ENCODE measurements at regions not wholly inside any gene's neighbourhood (a gene's known extent, or its start where the extent isn't known, plus 50 kb on each side); places are given as distances from the start of the nearest gene placed in this dataset.

DNA sequence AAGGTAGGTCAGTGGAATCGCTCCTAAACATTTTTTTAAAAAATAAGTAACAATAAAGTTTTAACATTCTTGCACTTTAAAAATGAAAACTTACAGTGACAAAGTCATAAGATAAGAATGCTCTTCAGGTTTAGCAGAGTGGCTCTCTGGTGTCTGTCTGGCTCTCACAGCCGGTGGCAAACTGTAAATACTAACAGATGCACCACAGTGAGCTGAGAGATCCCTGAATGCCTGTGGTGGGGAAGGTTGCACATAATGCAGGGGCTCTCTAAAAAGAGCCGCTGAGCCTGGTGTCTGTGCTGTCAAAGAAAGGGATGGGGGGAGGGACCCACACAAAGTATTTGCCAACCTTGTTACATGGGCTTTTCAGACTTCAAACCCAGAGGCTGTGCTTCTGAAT is 498.3 kb downstream of the CCSER2 start:
- no peak overlapping the region for H3K27ac ChIP-seq (ENCODE audit: low read depth in 1 of 2, low read length in 2 of 2)
- Mint-ChIP-seq H3K27me3 (ENCODE audit: low read depth in 3 of 3) (peaks cover 0 to 2% (median 0%) of the 10 kb centered on the region in 3 donors), H3K4me3 (no peak overlapping the region), H3K27ac (no peak overlapping the region), H3K36me3 (no peaks in the 10 kb centered on the region), H3K9me3 (peaks cover 0 to 4% (median 0%) of the 10 kb centered on the region in 7 donors), H3K4me1 (no peaks in the 10 kb centered on the region)
- H2AFZ ChIP-seq (ENCODE audit: insufficient read depth, low read depth, low read length, poor library complexity, severe bottlenecking) = no peak overlapping the region
- intact Hi-C loops (cut with micrococcal nuclease) = no loop called here
- H3K4me2 ChIP-seq (replicated peaks; ENCODE audit: extremely low read depth, low read length, poor library complexity, severe bottlenecking) = no peak overlapping the region
- H4K20me1 ChIP-seq (ENCODE audit: insufficient read depth, low read length) = no peaks in the 10 kb centered on the region
- H3K9me3 ChIP-seq (replicated peaks in 1 of 2; ENCODE audit: control insufficient read depth in 1 of 2, insufficient read depth in 1 of 2, low read length in 2 of 2) = no peaks in the 10 kb centered on the region
- TF ChIP-seq, protein P1, sequence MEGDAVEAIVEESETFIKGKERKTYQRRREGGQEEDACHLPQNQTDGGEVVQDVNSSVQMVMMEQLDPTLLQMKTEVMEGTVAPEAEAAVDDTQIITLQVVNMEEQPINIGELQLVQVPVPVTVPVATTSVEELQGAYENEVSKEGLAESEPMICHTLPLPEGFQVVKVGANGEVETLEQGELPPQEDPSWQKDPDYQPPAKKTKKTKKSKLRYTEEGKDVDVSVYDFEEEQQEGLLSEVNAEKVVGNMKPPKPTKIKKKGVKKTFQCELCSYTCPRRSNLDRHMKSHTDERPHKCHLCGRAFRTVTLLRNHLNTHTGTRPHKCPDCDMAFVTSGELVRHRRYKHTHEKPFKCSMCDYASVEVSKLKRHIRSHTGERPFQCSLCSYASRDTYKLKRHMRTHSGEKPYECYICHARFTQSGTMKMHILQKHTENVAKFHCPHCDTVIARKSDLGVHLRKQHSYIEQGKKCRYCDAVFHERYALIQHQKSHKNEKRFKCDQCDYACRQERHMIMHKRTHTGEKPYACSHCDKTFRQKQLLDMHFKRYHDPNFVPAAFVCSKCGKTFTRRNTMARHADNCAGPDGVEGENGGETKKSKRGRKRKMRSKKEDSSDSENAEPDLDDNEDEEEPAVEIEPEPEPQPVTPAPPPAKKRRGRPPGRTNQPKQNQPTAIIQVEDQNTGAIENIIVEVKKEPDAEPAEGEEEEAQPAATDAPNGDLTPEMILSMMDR (IDR thresholded peaks at IDR 0.05) = no peak
- H3K4me3 ChIP-seq (replicated peaks in 1 of 3; ENCODE audit: low read depth in 2 of 3, low read length in 3 of 3) = no peak overlapping the region
- H3K36me3 ChIP-seq (replicated peaks in 1 of 2; ENCODE audit: control insufficient read depth in 1 of 2, insufficient read depth in 2 of 2, low read length in 2 of 2) = no peaks in the 10 kb centered on the region
- WGBS (ENCODE audit: insufficient coverage) = 75% methylated on average over 1 of the region's 3 CpGs
- no peaks in the 10 kb centered on the region for H3K79me2 ChIP-seq (ENCODE audit: insufficient read depth, low read length)
- no peaks in the 10 kb centered on the region for H3K27me3 ChIP-seq (ENCODE audit: control insufficient read depth in 2 of 2, insufficient read depth in 2 of 2, low read length in 2 of 2)
- DNase-seq = no peak
- no peak overlapping the region for H3K9ac ChIP-seq (ENCODE audit: insufficient read depth, low read length, poor library complexity, severe bottlenecking)
- no peaks in the 10 kb centered on the region for H3K4me1 ChIP-seq (ENCODE audit: control insufficient read depth in 1 of 2, insufficient read depth in 2 of 2, low read length in 2 of 2)

DNA sequence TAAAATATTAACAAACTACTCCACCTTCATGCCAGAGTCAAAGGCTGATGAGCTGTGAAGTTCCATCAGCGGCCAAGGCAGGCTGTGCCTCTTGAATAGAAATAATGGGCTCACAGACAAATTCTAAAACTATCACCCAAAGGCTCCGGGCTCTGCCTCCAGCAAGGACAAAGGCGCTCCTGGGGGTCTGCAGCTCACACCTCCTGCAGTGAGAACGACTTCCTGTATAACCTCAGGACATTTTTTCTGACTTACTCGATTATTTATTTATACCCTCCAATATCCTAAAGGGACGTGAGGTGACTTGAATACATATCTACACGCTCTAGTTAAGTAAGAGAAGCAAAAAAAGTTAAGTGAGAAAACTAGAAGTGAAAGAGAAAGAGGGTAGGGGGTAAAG is 500.7 kb downstream of the CCSER2 start:
- H3K27me3 Mint-ChIP-seq (ENCODE audit: low read depth in 3 of 3) = peaks cover 0 to 2% (median under 1%) of the 10 kb centered on the region in 3 donors
- Histone ChIP-seq H3K9me3 (replicated peaks in 1 of 2; ENCODE audit: control insufficient read depth in 1 of 2, insufficient read depth in 1 of 2, low read length in 2 of 2) (no peaks in the 10 kb centered on the region), H3K27me3 (ENCODE audit: control insufficient read depth in 2 of 2, insufficient read depth in 2 of 2, low read length in 2 of 2) (no peaks in the 10 kb centered on the region), H3K79me2 (ENCODE audit: insufficient read depth, low read length) (no peaks in the 10 kb centered on the region), H3K9ac (ENCODE audit: insufficient read depth, low read length, poor library complexity, severe bottlenecking) (no peak overlapping the region), H3K4me3 (replicated peaks in 1 of 3; ENCODE audit: low read depth in 2 of 3, low read length in 3 of 3) (no peak overlapping the region), H2AFZ (ENCODE audit: insufficient read depth, low read depth, low read length, poor library complexity, severe bottlenecking) (no peak overlapping the region), H3K27ac (ENCODE audit: low read depth in 1 of 2, low read length in 2 of 2) (no peak overlapping the region), H3K36me3 (replicated peaks in 1 of 2; ENCODE audit: control insufficient read depth in 1 of 2, insufficient read depth in 2 of 2, low read length in 2 of 2) (no peaks in the 10 kb centered on the region), H3K4me2 (replicated peaks; ENCODE audit: extremely low read depth, low read length, poor library complexity, severe bottlenecking) (no peak overlapping the region), H4K20me1 (ENCODE audit: insufficient read depth, low read length) (no peaks in the 10 kb centered on the region), H3K4me1 (ENCODE audit: control insufficient read depth in 1 of 2, insufficient read depth in 2 of 2, low read length in 2 of 2) (no peaks in the 10 kb centered on the region)
- intact Hi-C loops (cut with micrococcal nuclease) = no loop called here
- 71% methylated on average over 1 of the region's 7 CpGs for WGBS (ENCODE audit: insufficient coverage)
- no peaks in the 10 kb centered on the region for H3K4me1 Mint-ChIP-seq
- H3K9me3 Mint-ChIP-seq = peaks cover 0 to 6% (median 0%) of the 10 kb centered on the region in 7 donors
- no peak for DNase-seq
- no peak overlapping the region for H3K27ac Mint-ChIP-seq
- H3K4me3 Mint-ChIP-seq = no peak overlapping the region
- TF ChIP-seq, protein P1 (IDR thresholded peaks at IDR 0.05) = no peak
- H3K36me3 Mint-ChIP-seq = no peaks in the 10 kb centered on the region
